NCI-H524 (cell line): ENCODE measurements at regions not wholly inside any gene's neighbourhood (a gene's known extent, or its start where the extent isn't known, plus 50 kb on each side); places are given as distances from the start of the nearest gene placed in this dataset.

ENCODE experiments used
- DNase-seq, 2 experiments: peaks; one replicate each; lab custom pipeline; 2025; lab: John Stamatoyannopoulos, UW

DNA sequence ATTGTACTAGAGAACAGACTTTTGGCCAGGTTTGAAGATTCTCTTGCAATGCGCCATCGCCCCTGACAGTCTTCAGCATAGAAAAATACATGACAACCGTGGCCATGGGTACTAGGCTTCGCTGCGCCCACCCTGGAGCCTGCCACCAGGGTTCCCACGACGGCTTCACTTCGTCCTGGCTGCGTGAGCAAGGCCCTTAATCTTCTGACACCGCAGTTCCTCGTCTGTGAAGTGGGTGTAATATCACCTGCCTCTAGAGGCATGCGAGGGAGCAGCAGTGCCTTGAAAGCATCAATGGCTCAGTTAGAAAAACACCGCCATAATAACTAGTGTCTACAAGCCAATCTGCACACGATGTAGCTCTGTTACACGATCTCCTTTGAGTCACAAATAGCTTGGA lies 175.2 kb upstream of the HS6ST1 start:
- DNase-seq, result no peak

DNA sequence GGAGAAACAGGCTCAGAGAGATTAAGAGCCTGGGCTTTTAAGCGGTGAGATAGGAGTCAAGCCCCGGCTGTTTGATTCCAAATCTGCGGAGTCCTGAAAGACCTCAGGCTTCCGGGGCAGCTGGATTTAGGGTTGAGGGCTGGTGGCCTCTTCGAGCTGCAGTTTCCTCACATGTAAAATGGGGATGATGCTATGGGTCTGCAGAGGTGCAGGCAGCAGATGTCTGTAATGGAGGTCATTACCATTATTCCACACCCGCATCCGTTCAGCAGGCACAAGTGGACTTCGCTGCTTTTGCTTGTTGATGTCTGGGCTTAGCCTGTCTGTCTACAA lies 175.6 kb upstream of the HS6ST1 start:
- DNase-seq, result no peak

DNA sequence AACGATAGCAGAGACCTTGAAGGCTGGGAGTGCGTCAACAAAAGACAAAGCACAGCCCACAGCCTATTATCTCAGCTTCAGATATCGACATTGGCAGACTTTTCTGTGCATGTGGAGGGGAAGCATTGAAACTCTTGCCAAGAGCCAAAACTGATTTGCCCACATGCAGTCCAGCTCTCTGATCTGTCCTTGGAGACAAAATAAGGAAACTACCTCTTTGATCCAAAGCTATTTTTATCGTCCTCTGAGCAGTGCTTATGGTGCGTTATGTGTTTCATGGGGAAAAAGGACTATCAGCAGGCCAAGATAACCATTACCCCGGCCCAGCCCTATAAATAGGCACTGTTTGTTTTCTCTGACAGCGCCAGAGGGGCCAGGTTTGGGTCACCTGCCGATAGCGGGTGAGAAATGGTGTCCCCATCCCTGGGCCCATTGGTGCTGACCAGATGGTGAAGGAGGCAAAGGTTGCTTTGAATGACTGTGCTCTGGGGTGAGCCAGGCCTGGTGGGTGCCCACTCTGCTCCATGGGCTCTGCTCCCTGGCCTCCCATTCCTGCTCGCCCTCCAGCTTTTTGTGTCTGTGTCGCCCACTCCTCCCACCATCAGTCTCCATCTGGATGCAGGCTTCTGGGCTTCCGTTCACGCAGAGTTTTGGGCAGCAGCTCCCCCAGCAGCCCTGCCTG lies 176.1 kb upstream of the HS6ST1 start:
- DNase-seq, result no peak

DNA sequence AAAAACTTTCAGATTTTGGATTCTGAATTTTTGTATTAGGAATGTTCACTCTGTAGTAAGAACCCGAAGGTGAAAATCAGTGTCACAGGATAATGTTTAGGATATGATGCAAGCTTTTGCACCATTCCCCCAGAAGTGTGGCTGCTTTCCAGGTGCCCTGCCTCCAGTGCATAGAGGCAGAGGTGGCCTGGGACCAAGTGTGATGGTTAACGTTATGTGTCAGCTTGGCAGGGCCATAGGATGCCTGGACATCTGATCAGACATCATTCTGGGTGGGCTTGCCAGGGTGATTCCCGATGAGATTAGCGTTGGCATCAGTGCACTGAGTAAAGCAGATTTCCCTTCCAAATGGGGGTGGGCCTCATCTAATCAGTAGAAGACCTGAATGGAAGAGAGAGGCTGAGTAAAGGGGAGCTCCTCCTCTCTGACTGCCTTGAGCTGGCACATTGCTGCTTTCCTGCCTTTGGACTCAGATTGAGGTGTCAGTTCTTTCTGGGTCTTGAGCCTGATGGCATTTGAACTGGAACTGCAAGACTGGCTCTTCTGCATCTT lies 177.4 kb upstream of the HS6ST1 start:
- no peak for DNase-seq

DNA sequence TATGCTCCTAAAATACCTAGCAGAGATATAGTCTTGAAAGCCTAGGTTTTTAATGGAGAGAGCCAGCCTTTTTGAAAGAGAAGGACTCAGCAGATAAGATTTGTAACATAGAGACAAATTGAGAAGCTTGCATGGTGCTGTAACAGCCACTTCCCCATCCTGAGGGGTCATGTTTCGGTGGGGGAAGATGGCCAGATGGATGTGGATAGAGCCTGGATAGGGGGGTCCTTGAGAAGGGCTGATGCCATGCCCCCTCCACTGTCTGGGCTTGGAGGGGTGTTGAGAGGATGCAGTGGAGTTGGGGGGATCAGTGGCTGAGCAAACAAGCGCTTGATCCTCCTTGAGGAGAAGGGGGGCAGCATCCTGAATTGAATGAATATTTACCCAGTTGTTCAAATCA lies 178.0 kb upstream of the HS6ST1 start:
- peak in 1 of 2 experiments; percentile 45 for DNase-seq

DNA sequence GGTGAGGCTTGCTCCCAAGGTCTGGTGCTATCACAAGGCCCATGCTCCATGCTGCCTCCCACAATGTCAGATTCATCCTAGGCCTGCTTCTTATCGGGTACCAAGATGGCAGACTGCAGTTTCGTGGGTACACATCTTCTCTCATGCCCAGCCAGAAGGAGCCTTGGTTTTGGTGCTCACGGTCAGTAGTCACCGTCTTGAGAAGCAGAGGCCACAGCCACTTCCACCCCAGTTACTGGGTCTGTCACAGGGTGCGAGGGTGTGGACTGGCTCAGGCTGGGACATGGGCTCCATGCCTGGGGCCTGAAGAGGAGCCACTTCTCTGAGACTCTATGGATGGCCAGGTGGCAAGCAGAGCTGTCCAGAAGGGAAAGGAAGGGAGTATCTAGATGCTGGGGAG lies 178.8 kb upstream of the HS6ST1 start:
- DNase-seq, result no peak

DNA sequence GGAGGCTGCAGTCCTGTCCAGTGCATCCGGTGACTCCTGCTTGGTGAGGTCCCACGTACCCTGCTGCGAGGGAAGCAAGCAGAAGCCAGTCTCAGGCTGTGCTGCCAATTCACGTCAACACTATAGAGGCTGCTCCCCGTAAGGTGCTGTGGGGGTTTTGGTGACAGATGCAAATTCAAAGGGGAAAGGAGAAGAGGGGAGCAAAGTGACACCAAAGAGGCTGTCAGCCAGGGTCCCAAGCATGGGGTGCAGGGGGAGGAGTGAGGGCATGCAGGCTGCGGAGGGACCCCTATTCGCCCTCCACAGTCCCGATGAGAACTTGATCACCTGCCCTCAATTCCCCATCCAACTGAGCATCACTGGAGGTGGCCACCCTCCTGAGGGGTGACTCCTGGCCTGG lies 179.4 kb upstream of the HS6ST1 start:
- DNase-seq, result no peak

DNA sequence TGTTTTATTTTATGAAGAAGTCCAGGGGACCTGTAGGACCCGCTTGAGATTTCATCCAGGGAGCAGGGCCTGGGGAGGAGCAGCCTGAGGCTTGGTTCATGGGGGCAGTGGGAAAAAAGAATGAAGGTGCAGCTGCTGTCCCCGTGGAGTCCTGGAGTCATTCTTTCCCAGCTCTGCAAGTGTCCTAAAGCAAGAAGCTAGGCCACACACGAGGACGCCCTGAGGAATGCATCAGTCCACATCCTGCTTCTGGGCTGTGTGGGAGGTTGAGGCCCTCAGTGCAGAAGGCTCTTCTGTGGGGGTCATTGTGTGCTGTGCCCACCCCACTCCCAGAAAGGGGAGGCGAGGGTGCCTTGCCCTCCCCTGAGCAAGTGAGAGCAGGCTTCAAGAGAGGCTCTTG lies 179.9 kb upstream of the HS6ST1 start:
- no peak for DNase-seq

DNA sequence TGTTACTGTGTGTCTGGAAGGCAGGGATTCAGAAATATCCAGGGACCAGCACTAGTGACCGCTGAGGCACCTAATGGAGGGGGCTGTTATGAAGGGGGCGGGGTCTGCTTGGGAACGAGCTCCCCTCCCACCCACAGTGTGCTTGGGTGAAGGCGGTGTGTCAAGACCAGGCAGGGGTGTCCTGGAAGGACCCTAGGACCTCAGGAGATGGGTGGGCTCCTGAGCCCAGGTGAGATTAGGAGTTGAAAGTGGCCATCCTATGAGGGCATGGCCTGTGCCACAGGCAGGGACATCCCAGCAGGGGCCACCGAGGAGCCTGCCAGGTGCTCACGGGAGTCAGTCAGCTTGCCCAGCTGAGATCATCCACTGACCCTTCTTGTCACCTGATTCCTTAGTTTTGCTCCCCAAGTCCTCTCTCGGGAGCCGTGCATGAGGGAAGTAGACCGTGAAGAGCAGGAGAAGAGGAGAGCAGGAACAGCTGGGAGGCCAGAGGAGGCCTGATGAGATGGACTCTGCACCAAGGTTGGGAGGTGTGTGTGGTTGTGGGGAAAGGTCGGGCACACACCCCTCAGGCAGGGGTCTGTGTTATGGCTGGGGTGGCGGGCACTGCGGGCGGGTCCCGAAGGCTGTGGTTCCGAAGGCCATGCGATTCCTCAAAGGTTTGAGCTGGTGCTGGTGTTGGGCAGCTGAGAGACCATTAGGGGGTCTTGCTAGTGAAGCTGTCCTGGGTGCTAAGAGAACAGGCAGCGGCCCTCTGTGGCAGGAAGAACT lies 180.9 kb upstream of the HS6ST1 start:
- no peak for DNase-seq

DNA sequence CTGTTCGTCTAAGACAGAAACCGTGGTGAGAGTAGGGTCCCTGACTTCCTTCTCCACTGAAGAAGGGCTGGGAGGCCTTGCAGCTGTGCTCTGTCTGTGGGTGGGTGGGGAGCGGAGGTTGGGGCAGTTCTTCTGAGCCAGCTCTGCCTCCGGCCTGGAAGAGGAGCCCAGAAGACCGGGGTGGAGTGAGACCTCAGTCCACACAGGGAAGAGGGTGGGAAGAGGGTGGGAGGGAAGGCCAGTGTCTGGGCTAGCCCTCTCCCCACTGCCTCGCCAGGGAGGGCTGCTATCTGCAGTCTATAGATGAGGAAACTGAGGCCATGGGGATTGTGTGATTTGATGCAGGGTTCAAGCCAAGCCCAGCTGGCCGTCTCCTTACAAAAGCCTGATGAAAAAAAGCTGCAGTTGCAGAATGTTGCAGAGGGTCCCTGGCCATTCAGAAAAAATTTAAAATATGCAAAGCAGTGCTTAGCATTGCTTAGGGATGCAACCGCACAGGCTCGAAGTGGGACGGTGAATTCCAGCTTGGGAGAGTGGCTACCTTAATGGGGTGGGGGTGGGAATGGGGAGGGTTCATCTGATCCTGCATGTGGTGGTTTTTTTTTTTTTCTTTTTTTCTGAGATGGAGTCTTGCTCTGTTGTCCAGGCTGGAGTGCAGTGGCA lies 181.6 kb upstream of the HS6ST1 start:
- DNase-seq, result no peak

DNA sequence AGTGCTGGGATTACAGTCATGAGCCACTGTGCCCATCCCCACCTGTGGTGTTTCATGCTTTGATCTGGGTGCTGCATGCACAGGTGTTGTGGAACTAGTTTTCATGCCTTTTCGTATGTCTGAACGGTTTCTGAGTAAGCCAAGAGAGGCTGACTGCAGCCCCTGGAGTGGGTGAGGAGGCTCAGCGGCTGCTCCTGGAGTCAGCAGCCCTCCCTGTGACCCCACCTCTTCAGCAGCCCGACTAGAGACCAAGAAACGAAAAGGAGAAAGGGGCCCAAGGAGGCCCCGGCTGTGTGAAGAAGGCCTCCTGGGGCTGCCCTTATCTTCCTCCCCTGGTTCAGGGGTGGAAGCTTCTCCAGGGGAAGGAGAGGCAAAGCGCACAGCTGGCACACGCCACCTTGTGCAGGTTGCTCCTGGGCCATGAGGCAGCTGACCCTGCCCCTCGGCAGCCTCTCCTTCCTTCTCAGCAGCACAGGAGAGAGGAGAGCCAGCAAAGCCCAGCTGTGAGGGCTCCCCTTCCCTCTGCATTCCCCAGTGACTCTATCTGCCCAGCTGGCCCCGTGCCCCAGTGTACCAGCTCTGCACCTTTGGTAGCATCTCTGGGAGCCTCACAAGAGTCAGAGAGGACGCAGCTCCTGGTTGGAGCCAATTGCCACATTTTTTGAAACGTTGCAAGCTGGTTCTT lies 182.5 kb upstream of the HS6ST1 start:
- DNase-seq, result no peak

DNA sequence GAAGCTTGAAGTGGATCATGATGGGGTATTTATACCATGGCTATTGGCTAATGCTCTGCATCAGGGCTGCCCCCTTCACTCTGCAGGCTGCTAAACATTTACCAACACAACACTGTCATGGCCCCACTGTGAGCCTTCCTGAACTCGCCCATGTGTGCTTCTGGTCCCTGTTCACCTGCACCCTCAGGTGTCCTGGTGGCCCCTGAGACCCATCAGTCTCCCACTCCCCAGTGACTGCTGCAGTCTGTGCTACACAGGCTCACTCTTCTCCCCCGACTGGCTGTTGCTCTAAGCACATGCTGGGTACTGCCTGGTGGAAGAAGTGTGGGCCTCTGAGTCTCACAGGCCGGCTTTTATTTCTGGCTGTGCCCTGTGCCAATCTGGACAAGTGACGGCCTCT lies 183.0 kb upstream of the HS6ST1 start:
- DNase-seq, result no peak

DNA sequence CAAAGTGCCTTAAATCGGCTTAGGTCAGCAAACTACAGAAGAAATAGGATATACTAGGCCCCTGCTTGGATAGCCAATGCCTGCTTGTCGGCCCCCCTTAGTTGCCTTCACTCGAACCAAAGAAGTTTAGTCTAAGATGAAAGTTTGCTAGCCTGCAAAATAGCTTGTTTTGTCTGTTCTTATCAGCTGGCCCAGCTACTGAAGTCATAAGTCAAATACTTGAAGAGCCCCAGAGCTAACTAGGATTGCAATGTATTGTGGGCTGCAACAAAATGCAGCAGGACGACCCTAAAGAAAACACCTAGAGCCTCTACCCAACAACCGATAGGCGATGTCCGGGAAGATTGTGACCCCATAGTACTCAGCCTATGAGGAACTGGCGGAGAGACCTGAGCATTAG lies 183.5 kb upstream of the HS6ST1 start:
- DNase-seq, result no peak

DNA sequence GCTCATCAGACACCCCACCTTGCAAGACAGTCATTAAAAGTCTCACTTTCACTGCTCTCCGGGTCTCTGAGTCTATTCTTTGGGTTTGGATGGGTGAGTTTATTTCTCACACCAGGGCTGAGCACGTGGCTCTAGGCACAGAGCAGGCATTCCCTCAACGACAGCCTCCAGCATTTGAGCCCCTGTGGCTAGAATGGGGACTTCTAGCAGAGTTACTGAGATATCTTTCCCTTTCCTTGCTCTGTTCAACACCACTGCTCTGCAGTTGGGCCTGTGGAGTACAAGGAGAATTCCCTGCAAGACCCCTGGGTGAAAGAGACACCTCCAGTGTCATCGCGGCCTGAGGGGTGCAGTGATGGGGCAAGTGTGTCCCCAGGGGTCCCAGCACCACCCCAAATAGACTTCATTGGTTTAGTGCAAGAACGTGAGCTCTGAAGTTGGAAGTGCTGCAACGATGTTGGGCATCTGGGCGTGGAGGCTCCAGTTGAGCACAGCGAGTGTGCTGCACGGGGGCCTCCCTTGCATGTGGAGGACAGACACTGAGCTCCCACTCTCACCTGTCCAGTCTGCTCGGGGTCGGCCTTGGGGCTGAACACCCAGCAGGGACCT lies 184.1 kb upstream of the HS6ST1 start:
- DNase-seq, result no peak

DNA sequence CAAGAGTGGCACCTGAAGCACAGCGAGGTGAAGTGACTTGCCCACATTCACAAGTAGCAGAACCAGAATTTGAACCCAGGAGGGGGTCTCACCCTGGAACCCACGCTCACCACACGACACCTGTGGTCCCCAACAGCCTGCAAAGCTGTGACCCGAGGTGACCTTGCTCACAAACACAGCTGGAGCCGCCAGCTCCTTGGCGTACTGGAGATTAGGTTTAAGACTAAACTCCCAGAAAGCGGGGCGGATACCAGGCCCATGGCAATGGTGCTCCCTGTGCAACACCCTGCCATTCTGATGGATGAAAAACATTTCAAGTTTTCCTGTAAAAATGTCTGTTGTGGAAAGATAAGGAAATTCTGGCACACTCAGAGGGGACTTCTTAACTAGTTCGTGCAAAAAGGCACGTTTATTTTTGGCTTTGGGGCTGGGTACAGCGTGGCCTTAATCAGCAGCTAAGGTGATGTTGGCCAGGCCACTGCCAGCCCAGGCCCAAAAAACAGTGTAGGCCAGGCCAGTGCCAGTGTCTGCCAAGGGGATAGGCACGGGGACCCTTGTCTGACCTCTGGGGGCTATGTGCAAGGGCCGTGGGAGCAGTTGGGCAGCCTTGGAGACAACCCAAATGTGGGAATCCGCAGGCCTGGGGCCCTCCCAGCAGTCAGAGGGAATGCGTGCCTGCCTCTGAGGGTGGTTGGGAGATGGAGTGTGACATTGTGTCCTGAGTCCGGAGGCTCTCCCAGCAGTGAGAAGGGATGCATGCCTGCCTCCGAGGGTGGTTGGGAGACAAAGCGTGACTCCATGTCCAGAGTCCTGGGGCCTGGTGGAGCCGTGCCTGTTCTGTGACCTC lies 185.0 kb upstream of the HS6ST1 start:
- no peak for DNase-seq

DNA sequence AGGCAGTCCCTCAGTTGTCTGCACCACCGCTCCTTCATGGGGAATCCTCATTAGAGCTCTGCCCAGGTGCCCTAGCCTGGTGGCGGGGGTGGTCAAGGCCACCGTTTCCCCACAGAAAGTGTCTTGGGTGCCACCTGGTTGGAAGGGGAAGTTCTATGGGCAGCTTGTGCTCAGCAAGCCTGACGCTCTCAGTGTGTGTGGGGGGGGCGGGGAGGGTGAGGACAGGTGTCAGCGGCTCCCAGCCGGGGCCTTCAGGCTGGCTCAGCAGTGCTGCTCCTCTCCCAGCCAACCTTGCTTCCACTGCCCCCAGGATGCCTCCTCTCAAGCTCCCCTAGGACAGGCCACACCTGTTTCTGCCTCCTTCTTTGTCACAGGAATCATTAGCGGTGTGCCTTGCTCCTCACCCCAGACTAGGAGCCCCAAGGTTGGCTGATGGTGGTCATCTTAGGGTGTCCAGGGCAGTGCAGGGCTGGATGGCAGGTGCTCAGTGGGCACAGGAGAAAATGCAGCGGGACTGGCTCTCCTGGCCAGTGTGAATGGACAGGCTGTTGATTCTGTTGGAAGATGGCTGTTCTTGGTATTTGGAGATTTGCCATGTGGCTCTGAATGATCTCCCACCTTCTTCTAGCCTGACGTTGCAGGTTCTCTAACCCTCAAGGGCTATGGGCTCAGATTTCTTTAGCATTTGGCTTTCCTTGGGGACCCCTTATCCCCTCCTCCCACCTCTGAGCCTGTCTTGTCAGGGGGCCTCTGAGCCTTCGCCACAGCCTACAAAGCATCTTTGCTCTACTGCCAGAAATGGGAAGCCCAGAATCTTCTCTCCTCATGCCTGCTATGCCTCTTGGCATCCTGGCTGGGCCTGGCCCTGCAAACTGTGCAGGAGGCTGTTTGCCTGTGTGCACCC lies 185.8 kb upstream of the HS6ST1 start:
- DNase-seq, result peak in 1 of 2 experiments; percentile 40

DNA sequence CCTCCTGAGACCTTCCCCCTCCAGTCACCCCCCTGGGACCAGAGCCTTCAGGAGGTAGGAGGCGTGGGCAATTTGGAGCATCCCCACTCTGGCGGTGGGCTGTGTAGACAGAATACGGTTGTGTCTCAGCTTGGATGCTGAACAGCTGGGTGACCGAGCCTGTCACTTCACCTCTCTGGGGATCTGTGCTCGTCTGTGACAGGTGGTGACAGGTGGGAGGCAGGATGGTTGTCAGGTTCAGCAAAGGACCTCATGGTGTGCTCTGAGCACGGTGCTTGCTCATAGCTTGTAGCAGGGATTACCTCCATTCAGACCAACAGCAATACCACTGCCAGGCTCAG lies 186.5 kb upstream of the HS6ST1 start:
- DNase-seq, result peak; percentile 52 to 85

DNA sequence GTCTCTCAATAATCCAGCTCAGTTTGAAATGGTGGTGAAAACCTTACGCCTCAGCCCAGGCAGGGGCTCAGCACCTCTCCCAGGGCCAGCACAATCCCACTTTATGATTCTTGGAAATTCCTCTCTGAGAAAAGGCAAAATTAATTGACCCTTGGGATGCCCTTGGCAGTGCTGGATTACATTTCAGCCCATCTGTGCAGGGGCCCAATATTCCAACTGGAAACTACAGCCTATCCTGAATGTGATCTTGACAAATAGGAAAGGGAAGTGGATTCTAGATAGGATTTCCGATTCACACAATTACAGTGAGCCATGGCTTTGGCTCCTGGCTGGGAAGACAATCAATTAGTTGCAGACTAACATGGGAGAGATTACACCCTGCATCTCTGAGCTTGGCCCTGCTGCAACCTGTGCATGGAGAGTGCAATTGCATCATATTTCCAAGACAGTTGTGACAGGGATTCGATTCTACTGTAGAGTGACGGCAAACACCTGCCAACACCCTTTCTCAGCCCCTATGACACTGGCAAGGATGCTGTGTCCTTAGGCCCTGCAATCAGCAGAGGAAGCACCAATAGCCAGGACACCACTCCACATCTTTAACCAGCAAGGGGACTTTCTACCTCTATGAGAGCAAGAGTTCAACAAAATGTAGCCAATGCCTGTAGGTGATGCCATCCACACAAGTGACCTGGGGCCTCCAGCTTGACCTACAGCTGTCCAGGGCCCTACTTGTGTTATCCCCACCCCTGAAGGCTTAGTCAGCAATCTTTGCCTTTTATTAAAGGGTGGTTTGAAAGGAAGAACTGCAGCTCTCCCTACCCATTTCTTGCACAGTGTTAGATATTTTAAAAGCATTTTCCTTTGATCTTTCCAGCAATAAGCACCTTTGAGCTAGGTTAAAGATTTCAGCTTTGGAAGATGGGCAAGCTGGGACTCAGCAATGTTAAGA lies 187.2 kb upstream of the HS6ST1 start:
- peak; percentile 61 to 85 for DNase-seq

DNA sequence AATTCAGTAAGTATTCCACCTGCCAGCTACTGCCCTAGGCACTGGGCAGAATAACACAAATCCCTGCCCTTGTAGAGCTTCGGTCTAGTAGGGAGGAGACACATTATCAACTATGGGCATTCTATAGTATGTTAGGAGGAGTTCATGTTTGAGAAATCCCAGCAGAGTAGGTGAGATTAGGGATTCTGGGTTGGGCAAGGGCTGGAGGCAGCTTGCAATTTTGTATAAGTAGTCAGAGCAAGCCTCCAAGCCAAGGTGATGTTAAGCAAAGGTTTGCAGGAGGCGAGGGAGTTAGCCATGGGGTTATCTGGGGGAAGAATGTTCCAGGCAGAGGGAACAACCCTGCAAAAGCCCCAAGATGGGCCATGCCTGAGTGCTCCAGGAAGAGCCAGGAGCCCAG lies 187.9 kb upstream of the HS6ST1 start:
- no peak for DNase-seq
